K562 (cell line): ENCODE measurements at regions not wholly inside any gene's neighbourhood (a gene's known extent, or its start where the extent isn't known, plus 50 kb on each side); places are given as distances from the start of the nearest gene placed in this dataset.

ENCODE experiments used
- ATAC-seq: fragments of 200-7000 bp; cut with Tn5 transposase; 3 replicates; pipeline ENCODE4 v1.9.1; 2020; ENCODE audit warnings: moderate library complexity
- BruUV-seq: library from RNA; stranded (reverse); fragments of 400-500 nt; replicated peaks from 2 replicates; lab custom pipeline; 2021; lab: Mats Ljungman, UMichigan
- CTCF ChIA-PET: fragments of 300-600 bp; formaldehyde crosslinking; extraction: SDS; loops from one replicate; lab custom pipeline; 2021; ENCODE audit warnings: low intra/inter-chr PET ratio; lab: Yijun Ruan, JAX
- POLR2A ChIA-PET: fragments of 300-600, 350-650 bp; sonication (Branson Sonifier 250); formaldehyde crosslinking; extraction: SDS; loops from one replicate; lab custom pipeline; 2021; ENCODE audit warnings: antibody characterized with exemption, inconsistent platforms; lab: Yijun Ruan, JAX
- DNase-seq, 4 experiments: peaks; one replicate each; pipeline versions ENCODE4 v3.0.0 to v3.0.0-alpha.2; 2011 to 2018; ENCODE audit warnings: low spot score in 3 of 4, mixed read lengths in 3 of 4; ENCODE audit errors: extremely low read depth in 1 of 4
- FAIRE-seq: peaks from 2 replicates; lab custom pipeline; 2011; peaks lifted over from hg19 to GRCh38; lab: Jason Lieb, UNC
- H2AFZ ChIP-seq: 2 replicates; pipeline ENCODE4 v1.6.0; 2011; ENCODE audit warnings: low read depth, low read length, control low read depth, inconsistent platforms
- H3K27ac ChIP-seq: fragments of 200-600 bp; 3 replicates; pipeline ENCODE4 v1.8.0; 2011; ENCODE audit warnings: low read depth, mild to moderate bottlenecking, control low read depth, inconsistent platforms, low read length, moderate library complexity, mixed read lengths; ENCODE audit errors: extremely low read depth
- H3K27me3 ChIP-seq, 2 experiments: fragments of 300-600 bp in 1 of 2; 2 replicates in 1 of 2; 3 replicates in 1 of 2; pipeline versions ENCODE4 v1.6.0 to v1.8.0; 2011; ENCODE audit warnings: inconsistent platforms in 2 of 2, low read length in 2 of 2, mild to moderate bottlenecking in 1 of 2, mixed read lengths in 1 of 2, moderate library complexity in 1 of 2; ENCODE audit not compliant: control insufficient read depth in 2 of 2, insufficient read depth in 2 of 2
- H3K36me3 ChIP-seq: fragments of 300-600 bp; 3 replicates; pipeline ENCODE4 v1.8.0; 2011; ENCODE audit warnings: mild to moderate bottlenecking, low read length, inconsistent platforms; ENCODE audit not compliant: control insufficient read depth, insufficient read depth
- H3K4me1 ChIP-seq, 2 experiments: fragments of 200-600 bp in 1 of 2; replicated peaks in 1 of 2; 2 replicates in 1 of 2; 3 replicates in 1 of 2; pipeline versions ENCODE4 v1.5.1 to v1.8.0; 2011; ENCODE audit warnings: inconsistent platforms in 2 of 2, low read length in 2 of 2, mild to moderate bottlenecking in 1 of 2, mixed read lengths in 1 of 2, moderate library complexity in 1 of 2; ENCODE audit not compliant: control insufficient read depth in 2 of 2, insufficient read depth in 2 of 2
- H3K4me2 ChIP-seq: 2 replicates; pipeline ENCODE4 v1.6.1; 2011; ENCODE audit warnings: low read length, control low read depth, inconsistent platforms, mixed read lengths; ENCODE audit not compliant: insufficient read depth
- H3K4me3 ChIP-seq: fragments of 200-600 bp; sonication (generic), shearing (Covaris generic); 2 replicates; pipeline ENCODE4 v1.5.1; 2016; ENCODE audit warnings: control low read depth, inconsistent platforms
- H3K79me2 ChIP-seq: fragments of 200-600 bp; 3 replicates; pipeline ENCODE4 v1.8.0; 2011; ENCODE audit warnings: low read length, inconsistent platforms; ENCODE audit not compliant: control insufficient read depth, insufficient read depth
- H3K9ac ChIP-seq, 2 experiments: 2 replicates each; pipeline versions ENCODE4 v1.6.0 to v1.6.1; 2011; ENCODE audit warnings: low read depth in 2 of 2, low read length in 2 of 2, control low read depth in 1 of 2, inconsistent platforms in 1 of 2, mild to moderate bottlenecking in 1 of 2, mixed read lengths in 1 of 2; ENCODE audit not compliant: insufficient read depth in 1 of 2
- H3K9me1 ChIP-seq: one replicate; pipeline ENCODE4 v1.6.0; 2011; ENCODE audit warnings: inconsistent platforms, mild to moderate bottlenecking, low read length, moderate library complexity; ENCODE audit not compliant: control insufficient read depth, insufficient read depth
- H3K9me3 ChIP-seq: replicated peaks from 2 replicates; pipeline ENCODE4 v1.5.1; 2011; ENCODE audit warnings: low read depth, low read length, inconsistent platforms; ENCODE audit not compliant: control insufficient read depth, insufficient read depth
- H4K20me1 ChIP-seq: replicated peaks from 2 replicates; pipeline ENCODE4 v1.6.1; 2011; ENCODE audit warnings: low read length, inconsistent platforms, mixed read lengths; ENCODE audit not compliant: control insufficient read depth, insufficient read depth
- CBFA2T3 ChIP-seq: fragments of 450-650 bp; IDR thresholded peaks from 2 replicates; pipeline ENCODE4 v1.6.1; 2017
- MCM5 ChIP-seq: fragments of 450-650 bp; IDR thresholded peaks from 2 replicates; pipeline ENCODE4 v1.6.1; 2016; ENCODE audit warnings: low read depth
- MECOM ChIP-seq: fragments of 250-450 bp; sonication (Bioruptor Pico); IDR thresholded peaks from 2 replicates; pipeline ENCODE4 v1.8.0; 2022; ENCODE audit warnings: inconsistent platforms
- TSC22D4 ChIP-seq: fragments of 450-650 bp; IDR thresholded peaks from 2 replicates; pipeline ENCODE4 v1.6.1; 2016; ENCODE audit warnings: missing genetic modification characterization, missing biosample characterization, control low read depth
- WGBS: fragments of 100-300 bp; shearing (Covaris generic); methylation state at CpG from one replicate; pipeline ENCODE4 v1.1.6; 2016; ENCODE audit warnings: low coverage, mixed read lengths; ENCODE audit not compliant: insufficient coverage; ENCODE audit errors: missing lambda C conversion rate; 5-methylcytosine and 5-hydroxymethylcytosine counted together
- in situ Hi-C: fragments of 300-500 bp; cut with MboI; formaldehyde crosslinking; loops from 4 replicates; pipeline ENCODE4 v1.15.0; 2018; ENCODE audit warnings: inconsistent platforms, mixed read lengths
- intact Hi-C: fragments of 100-400 bp; cut with micrococcal nuclease; formaldehyde crosslinking; loops from 2 replicates; pipeline ENCODE4 v1.14.2; 2022
- TF ChIP-seq, protein P1 (sequence below): sonication (generic); formaldehyde crosslinking; IDR thresholded peaks from 2 replicates; pipeline ENCODE4 v1.8.0; 2022; ENCODE audit warnings: missing genetic modification reagents, mild to moderate bottlenecking, borderline replicate concordance
- TF ChIP-seq, protein P2 (sequence below): sonication (generic); formaldehyde crosslinking; IDR thresholded peaks from 2 replicates; pipeline ENCODE4 v1.8.0; 2022; ENCODE audit warnings: mild to moderate bottlenecking, missing genetic modification reagents
- TF ChIP-seq, protein P3 (sequence below): sonication (generic); formaldehyde crosslinking; IDR thresholded peaks from 2 replicates; pipeline ENCODE4 v1.8.0; 2022; ENCODE audit warnings: mild to moderate bottlenecking, low read depth, missing genetic modification reagents

DNA sequence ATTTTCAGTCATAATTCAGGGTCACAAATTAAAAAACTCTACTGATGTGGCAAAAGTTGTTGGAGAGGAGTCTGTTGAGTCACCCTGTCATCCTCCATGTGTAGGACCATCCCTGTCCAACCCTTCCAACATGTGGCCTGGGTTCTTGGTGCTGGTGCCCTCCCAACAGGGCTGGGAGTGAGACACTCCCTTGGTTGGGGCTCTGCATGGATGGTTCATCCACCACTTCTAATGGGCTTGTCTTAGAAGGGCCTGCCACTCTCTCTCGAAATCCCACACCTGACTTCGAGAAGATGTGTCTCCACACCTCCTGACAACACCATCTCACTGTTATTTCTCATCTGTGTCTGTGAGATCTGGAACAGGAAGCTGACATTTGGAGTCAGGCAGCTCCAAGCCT, 312.2 kb upstream of the IRX4 start:
- Histone ChIP-seq H2AFZ (no peak overlapping the region), H3K79me2 (no peaks in the 10 kb centered on the region), H3K27me3 (peaks cover 16 to 40% of the 10 kb centered on the region in 2 experiments), H3K4me2 (no peak overlapping the region), H3K9me3 (no peaks in the 10 kb centered on the region), H4K20me1 (peaks cover 11% of the 10 kb centered on the region)
- ATAC-seq (no peak), FAIRE-seq (no peak)
- WGBS: 0% methylated on average over 2 of the region's 2 CpGs
- intact Hi-C loops (no loop called here), in situ Hi-C loops (no loop called here)
- TF ChIP-seq CBFA2T3 (no peak), MCM5 (no peak), TSC22D4 (tag) (no peak), MECOM (CRISPR knock-in tag) (no peak)
- TF ChIP-seq, protein P1, sequence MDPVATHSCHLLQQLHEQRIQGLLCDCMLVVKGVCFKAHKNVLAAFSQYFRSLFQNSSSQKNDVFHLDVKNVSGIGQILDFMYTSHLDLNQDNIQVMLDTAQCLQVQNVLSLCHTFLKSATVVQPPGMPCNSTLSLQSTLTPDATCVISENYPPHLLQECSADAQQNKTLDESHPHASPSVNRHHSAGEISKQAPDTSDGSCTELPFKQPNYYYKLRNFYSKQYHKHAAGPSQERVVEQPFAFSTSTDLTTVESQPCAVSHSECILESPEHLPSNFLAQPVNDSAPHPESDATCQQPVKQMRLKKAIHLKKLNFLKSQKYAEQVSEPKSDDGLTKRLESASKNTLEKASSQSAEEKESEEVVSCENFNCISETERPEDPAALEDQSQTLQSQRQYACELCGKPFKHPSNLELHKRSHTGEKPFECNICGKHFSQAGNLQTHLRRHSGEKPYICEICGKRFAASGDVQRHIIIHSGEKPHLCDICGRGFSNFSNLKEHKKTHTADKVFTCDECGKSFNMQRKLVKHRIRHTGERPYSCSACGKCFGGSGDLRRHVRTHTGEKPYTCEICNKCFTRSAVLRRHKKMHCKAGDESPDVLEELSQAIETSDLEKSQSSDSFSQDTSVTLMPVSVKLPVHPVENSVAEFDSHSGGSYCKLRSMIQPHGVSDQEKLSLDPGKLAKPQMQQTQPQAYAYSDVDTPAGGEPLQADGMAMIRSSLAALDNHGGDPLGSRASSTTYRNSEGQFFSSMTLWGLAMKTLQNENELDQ (CRISPR knock-in tag): no peak
- TF ChIP-seq, protein P2, sequence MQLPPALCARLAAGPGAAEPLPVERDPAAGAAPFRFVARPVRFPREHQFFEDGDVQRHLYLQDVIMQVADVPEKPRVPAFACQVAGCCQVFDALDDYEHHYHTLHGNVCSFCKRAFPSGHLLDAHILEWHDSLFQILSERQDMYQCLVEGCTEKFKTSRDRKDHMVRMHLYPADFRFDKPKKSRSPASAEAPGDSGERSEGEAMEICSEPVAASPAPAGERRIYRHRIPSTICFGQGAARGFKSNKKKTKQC (CRISPR knock-in tag): no peak
- TF ChIP-seq, protein P3, sequence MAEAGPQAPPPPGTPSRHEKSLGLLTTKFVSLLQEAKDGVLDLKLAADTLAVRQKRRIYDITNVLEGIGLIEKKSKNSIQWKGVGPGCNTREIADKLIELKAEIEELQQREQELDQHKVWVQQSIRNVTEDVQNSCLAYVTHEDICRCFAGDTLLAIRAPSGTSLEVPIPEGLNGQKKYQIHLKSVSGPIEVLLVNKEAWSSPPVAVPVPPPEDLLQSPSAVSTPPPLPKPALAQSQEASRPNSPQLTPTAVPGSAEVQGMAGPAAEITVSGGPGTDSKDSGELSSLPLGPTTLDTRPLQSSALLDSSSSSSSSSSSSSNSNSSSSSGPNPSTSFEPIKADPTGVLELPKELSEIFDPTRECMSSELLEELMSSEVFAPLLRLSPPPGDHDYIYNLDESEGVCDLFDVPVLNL (CRISPR knock-in tag): no peak
- TF ChIP-seq, all 486 proteins: peak for 0
- CTCF ChIA-PET: no interaction called here
- no peak overlapping the region for H3K27ac ChIP-seq
- H3K9ac ChIP-seq: no peak overlapping the region
- DNase-seq: no peak
- no peak overlapping the region for H3K4me3 ChIP-seq
- BruUV-seq: no TSS peak
- H3K9me1 ChIP-seq: no peaks in the 10 kb centered on the region
- POLR2A ChIA-PET: no interaction called here
- H3K36me3 ChIP-seq: no peaks in the 10 kb centered on the region
- H3K4me1 ChIP-seq: no peaks in the 10 kb centered on the region
